PFSK-1 (cell line): ENCODE measurements at regions not wholly inside any gene's neighbourhood (a gene's known extent, or its start where the extent isn't known, plus 50 kb on each side); places are given as distances from the start of the nearest gene placed in this dataset.

Source experiments
- POLR2AphosphoS5 ChIP-seq: IDR thresholded peaks from 2 replicates; pipeline ENCODE4 v1.6.1; 2012; ENCODE audit warnings: low read depth, mild to moderate bottlenecking, control low read depth, low read length, moderate library complexity
- SIN3A ChIP-seq: IDR thresholded peaks from 2 replicates; pipeline ENCODE4 v1.6.1; 2012; ENCODE audit warnings: mild to moderate bottlenecking, low read length, moderate library complexity, borderline replicate concordance; ENCODE audit not compliant: insufficient read depth

DNA sequence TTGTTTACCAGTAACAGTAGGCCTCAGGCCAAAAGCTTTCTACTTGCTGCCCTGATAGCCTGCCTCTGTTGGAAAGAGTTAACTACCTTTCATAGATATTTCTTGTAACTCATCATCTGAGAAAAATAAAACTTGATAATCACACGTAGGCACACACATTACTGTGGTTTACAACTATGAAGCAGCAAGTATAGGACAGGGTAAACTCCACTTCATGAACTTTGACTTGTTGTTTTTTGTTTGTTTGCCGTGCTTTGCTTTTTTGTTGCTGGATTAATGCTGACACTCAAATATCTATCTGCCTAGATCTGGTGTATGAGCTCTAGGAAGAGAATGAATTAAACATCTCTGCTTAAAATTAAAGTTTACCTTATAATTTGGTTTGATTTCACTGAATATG, 924.7 kb upstream of the ADGRL2 start:
- no peak for TF ChIP-seq SIN3A
- no peak for TF ChIP-seq POLR2AphosphoS5
